GM18861 (cell line): ENCODE measurements at regions not wholly inside any gene's neighbourhood (a gene's known extent, or its start where the extent isn't known, plus 50 kb on each side); places are given as distances from the start of the nearest gene placed in this dataset.

Experiments used
- ATAC-seq: cut with Tn5 transposase; IDR thresholded peaks from one replicate; pipeline ENCODE4 v1.9.1; 2021; ENCODE audit not compliant: unreplicated experiment

GRCh38 chr12:66960006-66960405 lies 281.1 kb upstream of the GRIP1 start:
- no peak for ATAC-seq

GRCh38 chr12:66960704-66961690 lies 282.1 kb upstream of the GRIP1 start:
- no peak for ATAC-seq

- ATAC-seq: no peak
These were observed 283.4 kb upstream of the GRIP1 start for GRCh38 chr12:66962290-66962689.

- ATAC-seq: no peak
These were observed 285.0 kb upstream of the GRIP1 start for GRCh38 chr12:66963901-66964300.

- no peak for ATAC-seq
These were observed 285.8 kb upstream of the GRIP1 start for GRCh38 chr12:66964629-66965028.

- no peak for ATAC-seq
These were observed 286.7 kb upstream of the GRIP1 start for GRCh38 chr12:66965621-66966020.

- ATAC-seq: no peak
These were observed 292.9 kb upstream of the GRIP1 start for GRCh38 chr12:66971816-66972215.

- no peak for ATAC-seq
These were observed 292.6 kb upstream of the CAND1 start for GRCh38 chr12:66976526-66976925.

- ATAC-seq: no peak
These were observed 290.4 kb upstream of the CAND1 start for GRCh38 chr12:66978802-66979201.

GRCh38 chr12:66979251-66979650 lies 289.9 kb upstream of the CAND1 start:
- no peak for ATAC-seq

- no peak for ATAC-seq
These were observed 285.1 kb upstream of the CAND1 start for GRCh38 chr12:66984077-66984476.

GRCh38 chr12:66984962-66985361 lies 284.2 kb upstream of the CAND1 start:
- ATAC-seq: no peak

GRCh38 chr12:66999141-66999540 lies 270.0 kb upstream of the CAND1 start:
- no peak for ATAC-seq

GRCh38 chr12:67001251-67001650 lies 267.9 kb upstream of the CAND1 start:
- no peak for ATAC-seq

- no peak for ATAC-seq
These were observed 266.4 kb upstream of the CAND1 start for GRCh38 chr12:67002720-67003119.

GRCh38 chr12:67006610-67007009 lies 262.5 kb upstream of the CAND1 start:
- ATAC-seq: no peak

GRCh38 chr12:67014642-67015041 lies 254.5 kb upstream of the CAND1 start:
- ATAC-seq: no peak

- ATAC-seq: no peak
These were observed 251.1 kb upstream of the CAND1 start for GRCh38 chr12:67018105-67018504.

- no peak for ATAC-seq
These were observed 250.1 kb upstream of the CAND1 start for GRCh38 chr12:67019070-67019469.

GRCh38 chr12:67025543-67026114 lies 243.5 kb upstream of the CAND1 start:
- ATAC-seq: peak; percentile 76

GRCh38 chr12:67026487-67027246 lies 242.5 kb upstream of the CAND1 start:
- no peak for ATAC-seq

- ATAC-seq: no peak
These were observed 240.6 kb upstream of the CAND1 start for GRCh38 chr12:67028529-67028928.
